Hematopoietic multipotent progenitor cell treated with erythropoietin and hydrocortisone succinate and interleukin-3 and kit ligand, for 8 days (in vitro differentiated cells): ENCODE measurements at regions not wholly inside any gene's neighbourhood (a gene's known extent, or its start where the extent isn't known, plus 50 kb on each side); places are given as distances from the start of the nearest gene placed in this dataset.

ENCODE experiments used
- DNase-seq: peaks from one replicate; pipeline ENCODE4 v3.0.0-alpha.2; 2015

GRCh38 chr12:24404086-24404815, 454.8 kb upstream of the SOX5 start:
- DNase-seq = no peak

GRCh38 chr12:24400533-24400932, 451.1 kb upstream of the SOX5 start:
- DNase-seq = no peak

GRCh38 chr12:24398605-24399004, 449.1 kb upstream of the SOX5 start:
- no peak for DNase-seq

- DNase-seq = no peak
Observed at GRCh38 chr12:24396224-24396623, 446.8 kb upstream of the SOX5 start.

GRCh38 chr12:24394246-24394645, 444.8 kb upstream of the SOX5 start:
- DNase-seq = no peak

- no peak for DNase-seq
Observed at GRCh38 chr12:24393071-24393470, 443.6 kb upstream of the SOX5 start.

GRCh38 chr12:24389394-24389793, 439.9 kb upstream of the SOX5 start:
- no peak for DNase-seq

- DNase-seq = no peak
Observed at GRCh38 chr12:24387381-24387780, 437.9 kb upstream of the SOX5 start.

GRCh38 chr12:24386836-24387235, 437.4 kb upstream of the SOX5 start:
- DNase-seq = no peak

- DNase-seq = no peak
Observed at GRCh38 chr12:24381790-24382189, 432.3 kb upstream of the SOX5 start.

- no peak for DNase-seq
Observed at GRCh38 chr12:24379861-24380521, 430.5 kb upstream of the SOX5 start.

- DNase-seq = no peak
Observed at GRCh38 chr12:24379433-24379832, 430.0 kb upstream of the SOX5 start.

- no peak for DNase-seq
Observed at GRCh38 chr12:24378548-24379407, 429.3 kb upstream of the SOX5 start.

GRCh38 chr12:24374452-24374851, 425.0 kb upstream of the SOX5 start:
- no peak for DNase-seq

- DNase-seq = no peak
Observed at GRCh38 chr12:24373004-24373403, 423.5 kb upstream of the SOX5 start.

GRCh38 chr12:24366514-24366913, 417.0 kb upstream of the SOX5 start:
- DNase-seq = no peak

GRCh38 chr12:24364921-24365320, 415.5 kb upstream of the SOX5 start:
- no peak for DNase-seq

- DNase-seq = no peak
Observed at GRCh38 chr12:24363177-24363754, 413.8 kb upstream of the SOX5 start.

- DNase-seq = no peak
Observed at GRCh38 chr12:24361877-24362580, 412.6 kb upstream of the SOX5 start.

- no peak for DNase-seq
Observed at GRCh38 chr12:24360907-24361306, 411.4 kb upstream of the SOX5 start.

- DNase-seq = no peak
Observed at GRCh38 chr12:24360461-24360860, 411.0 kb upstream of the SOX5 start.

- DNase-seq = no peak
Observed at GRCh38 chr12:24360057-24360456, 410.6 kb upstream of the SOX5 start.

- DNase-seq = no peak
Observed at GRCh38 chr12:24359418-24359817, 409.9 kb upstream of the SOX5 start.
